ENCODE measurements at regions not wholly inside any gene's neighbourhood (a gene's known extent, or its start where the extent isn't known, plus 50 kb on each side); places are given as distances from the start of the nearest gene placed in this dataset.

- DNase-seq (ENCODE audit: low read depth), result no peak
Observed at GRCh38 chr1:228990906-228991569, 255.8 kb downstream of the RHOU start.

- DNase-seq (ENCODE audit: low read depth), result no peak
Observed at GRCh38 chr1:228992044-228992443, 256.8 kb downstream of the RHOU start.

GRCh38 chr1:228992907-228993535, 257.7 kb downstream of the RHOU start:
- DNase-seq (ENCODE audit: low read depth), result no peak

GRCh38 chr1:228994676-228995594, 259.7 kb downstream of the RHOU start:
- no peak for DNase-seq (ENCODE audit: low read depth)

GRCh38 chr1:228996281-228996680, 261.0 kb downstream of the RHOU start:
- DNase-seq (ENCODE audit: low read depth), result no peak

GRCh38 chr1:228997721-228998144, 262.5 kb downstream of the RHOU start:
- DNase-seq (ENCODE audit: low read depth), result no peak

- DNase-seq (ENCODE audit: low read depth), result no peak
Observed at GRCh38 chr1:228998179-228998578, 262.9 kb downstream of the RHOU start.

- no peak for DNase-seq (ENCODE audit: low read depth)
Observed at GRCh38 chr1:228999446-229000170, 264.3 kb downstream of the RHOU start.

GRCh38 chr1:229000187-229000586, 264.9 kb downstream of the RHOU start:
- DNase-seq (ENCODE audit: low read depth), result no peak

GRCh38 chr1:229001467-229002011, 266.3 kb downstream of the RHOU start:
- no peak for DNase-seq (ENCODE audit: low read depth)

- DNase-seq (ENCODE audit: low read depth), result no peak
Observed at GRCh38 chr1:229002037-229002436, 266.8 kb downstream of the RHOU start.

- DNase-seq (ENCODE audit: low read depth), result no peak
Observed at GRCh38 chr1:229002451-229002960, 267.2 kb downstream of the RHOU start.

- DNase-seq (ENCODE audit: low read depth), result no peak
Observed at GRCh38 chr1:229003233-229004031, 267.5 kb upstream of the RAB4A start.

- DNase-seq (ENCODE audit: low read depth), result no peak
Observed at GRCh38 chr1:229004066-229004833, 266.7 kb upstream of the RAB4A start.

- DNase-seq (ENCODE audit: low read depth), result no peak
Observed at GRCh38 chr1:229005097-229005496, 265.8 kb upstream of the RAB4A start.

GRCh38 chr1:229005556-229005955, 265.4 kb upstream of the RAB4A start:
- no peak for DNase-seq (ENCODE audit: low read depth)

- no peak for DNase-seq (ENCODE audit: low read depth)
Observed at GRCh38 chr1:229006121-229006870, 264.6 kb upstream of the RAB4A start.

GRCh38 chr1:229007167-229007566, 263.7 kb upstream of the RAB4A start:
- DNase-seq (ENCODE audit: low read depth), result no peak

- DNase-seq (ENCODE audit: low read depth), result no peak
Observed at GRCh38 chr1:229007701-229008100, 263.2 kb upstream of the RAB4A start.
